ENCODE measurements at regions not wholly inside any gene's neighbourhood (a gene's known extent, or its start where the extent isn't known, plus 50 kb on each side); places are given as distances from the start of the nearest gene placed in this dataset.

GRCh38 chr14:84807673-84808072 is 722.3 kb upstream of the FLRT2 start:
- Mint-ChIP-seq H3K4me1 (no peaks in the 10 kb centered on the region), H3K9me3 (peaks cover 0 to 14% (median 3%) of the 10 kb centered on the region in 7 donors), H3K27ac (no peak overlapping the region), H3K36me3 (no peaks in the 10 kb centered on the region), H3K27me3 (ENCODE audit: low read depth in 3 of 3) (peaks cover 0 to 1% (median 0%) of the 10 kb centered on the region in 3 donors), H3K4me3 (no peak overlapping the region)
- WGBS (ENCODE audit: insufficient coverage): 93% methylated on average over 2 of the region's 3 CpGs
- H2AFZ ChIP-seq (ENCODE audit: insufficient read depth, low read depth, low read length, poor library complexity, severe bottlenecking): no peak overlapping the region
- peaks cover 4 to 10% of the 10 kb centered on the region in 2 donors for H3K9me3 ChIP-seq (replicated peaks in 1 of 2; ENCODE audit: control insufficient read depth in 1 of 2, insufficient read depth in 1 of 2, low read length in 2 of 2)
- H3K27ac ChIP-seq (ENCODE audit: low read depth in 1 of 2, low read length in 2 of 2): no peak overlapping the region
- no peaks in the 10 kb centered on the region for H3K79me2 ChIP-seq (ENCODE audit: insufficient read depth, low read length)
- no peak overlapping the region for H3K4me3 ChIP-seq (replicated peaks in 1 of 3; ENCODE audit: low read depth in 2 of 3, low read length in 3 of 3)
- H3K4me2 ChIP-seq (replicated peaks; ENCODE audit: extremely low read depth, low read length, poor library complexity, severe bottlenecking): no peak overlapping the region
- no peaks in the 10 kb centered on the region for H4K20me1 ChIP-seq (ENCODE audit: insufficient read depth, low read length)
- no peaks in the 10 kb centered on the region for H3K36me3 ChIP-seq (replicated peaks in 1 of 2; ENCODE audit: control insufficient read depth in 1 of 2, insufficient read depth in 2 of 2, low read length in 2 of 2)
- H3K4me1 ChIP-seq (ENCODE audit: control insufficient read depth in 1 of 2, insufficient read depth in 2 of 2, low read length in 2 of 2): no peaks in the 10 kb centered on the region
- no peak overlapping the region for H3K9ac ChIP-seq (ENCODE audit: insufficient read depth, low read length, poor library complexity, severe bottlenecking)
- intact Hi-C loops (cut with micrococcal nuclease): no loop called here
- TF ChIP-seq CTCF (IDR thresholded peaks at IDR 0.05): no peak
- DNase-seq: no peak
- no peaks in the 10 kb centered on the region for H3K27me3 ChIP-seq (ENCODE audit: control insufficient read depth in 2 of 2, insufficient read depth in 2 of 2, low read length in 2 of 2)

GRCh38 chr14:84809158-84809557 is 720.8 kb upstream of the FLRT2 start:
- Mint-ChIP-seq H3K27me3 (ENCODE audit: low read depth in 3 of 3) (peaks cover 0 to 1% (median 0%) of the 10 kb centered on the region in 3 donors), H3K4me1 (no peaks in the 10 kb centered on the region), H3K36me3 (no peaks in the 10 kb centered on the region), H3K4me3 (no peak overlapping the region), H3K27ac (no peak overlapping the region), H3K9me3 (peaks cover 0 to 14% (median 3%) of the 10 kb centered on the region in 7 donors)
- no peaks in the 10 kb centered on the region for H3K4me1 ChIP-seq (ENCODE audit: control insufficient read depth in 1 of 2, insufficient read depth in 2 of 2, low read length in 2 of 2)
- no CpG with 5 or more reads among the region's 2 CpGs for WGBS (ENCODE audit: insufficient coverage)
- no peak overlapping the region for H3K4me3 ChIP-seq (replicated peaks in 1 of 3; ENCODE audit: low read depth in 2 of 3, low read length in 3 of 3)
- H2AFZ ChIP-seq (ENCODE audit: insufficient read depth, low read depth, low read length, poor library complexity, severe bottlenecking): no peak overlapping the region
- H3K4me2 ChIP-seq (replicated peaks; ENCODE audit: extremely low read depth, low read length, poor library complexity, severe bottlenecking): no peak overlapping the region
- H3K9me3 ChIP-seq (replicated peaks in 1 of 2; ENCODE audit: control insufficient read depth in 1 of 2, insufficient read depth in 1 of 2, low read length in 2 of 2): peaks cover 0 to 6% of the 10 kb centered on the region in 2 donors
- no peaks in the 10 kb centered on the region for H3K36me3 ChIP-seq (replicated peaks in 1 of 2; ENCODE audit: control insufficient read depth in 1 of 2, insufficient read depth in 2 of 2, low read length in 2 of 2)
- H3K27me3 ChIP-seq (ENCODE audit: control insufficient read depth in 2 of 2, insufficient read depth in 2 of 2, low read length in 2 of 2): no peaks in the 10 kb centered on the region
- no peaks in the 10 kb centered on the region for H3K79me2 ChIP-seq (ENCODE audit: insufficient read depth, low read length)
- no peak overlapping the region for H3K27ac ChIP-seq (ENCODE audit: low read depth in 1 of 2, low read length in 2 of 2)
- no peak for DNase-seq
- TF ChIP-seq CTCF (IDR thresholded peaks at IDR 0.05): no peak
- intact Hi-C loops (cut with micrococcal nuclease): no loop called here
- no peaks in the 10 kb centered on the region for H4K20me1 ChIP-seq (ENCODE audit: insufficient read depth, low read length)
- H3K9ac ChIP-seq (ENCODE audit: insufficient read depth, low read length, poor library complexity, severe bottlenecking): no peak overlapping the region

Measured in CD14-positive monocyte (primary cell).